ENCODE measurements at regions not wholly inside any gene's neighbourhood (a gene's known extent, or its start where the extent isn't known, plus 50 kb on each side); places are given as distances from the start of the nearest gene placed in this dataset.

- H3K27me3 Mint-ChIP-seq (ENCODE audit: low read depth, poor library complexity): peaks cover 23% of the 10 kb centered on the region
These were observed 266.8 kb downstream of the ABHD5 start for GRCh38 chr3:43957553-43957952.

GRCh38 chr3:43958005-43958770 is 267.4 kb downstream of the ABHD5 start:
- no peaks in the 10 kb centered on the region for H3K9me3 Mint-ChIP-seq
- no peak for DNase-seq
- peaks cover 24% of the 10 kb centered on the region for H3K27me3 Mint-ChIP-seq (ENCODE audit: low read depth, poor library complexity)
- H3K27ac Mint-ChIP-seq: no peak overlapping the region
- H3K36me3 Mint-ChIP-seq (ENCODE audit: low read depth): no peaks in the 10 kb centered on the region
- no peak for TF ChIP-seq CTCF (IDR thresholded peaks at IDR 0.05)
- H3K4me3 Mint-ChIP-seq: no peak overlapping the region
- peaks cover 40% of the 10 kb centered on the region for H3K4me1 Mint-ChIP-seq

More at GRCh38 chr3:43957553-43957952, 266.8 kb downstream of the ABHD5 start:
- Mint-ChIP-seq H3K9me3 (no peaks in the 10 kb centered on the region), H3K4me1 (peaks cover 46% of the 10 kb centered on the region), H3K4me3 (no peak overlapping the region), H3K27ac (no peak overlapping the region), H3K36me3 (ENCODE audit: low read depth) (no peaks in the 10 kb centered on the region)
- TF ChIP-seq CTCF (IDR thresholded peaks at IDR 0.05): no peak
- no peak for DNase-seq

GRCh38 chr3:43958973-43959372 is 268.2 kb downstream of the ABHD5 start:
- H3K9me3 Mint-ChIP-seq: no peaks in the 10 kb centered on the region
- no peak for DNase-seq

GRCh38 chr3:43959498-43960447 is 269.0 kb downstream of the ABHD5 start:
- no peak overlapping the region for H3K4me3 Mint-ChIP-seq
- no peak for TF ChIP-seq CTCF (IDR thresholded peaks at IDR 0.05)
- no peaks in the 10 kb centered on the region for H3K36me3 Mint-ChIP-seq (ENCODE audit: low read depth)
- H3K9me3 Mint-ChIP-seq: no peaks in the 10 kb centered on the region
- no peak for DNase-seq
- H3K27me3 Mint-ChIP-seq (ENCODE audit: low read depth, poor library complexity): peaks cover 26% of the 10 kb centered on the region
- H3K27ac Mint-ChIP-seq: no peak overlapping the region
- H3K4me1 Mint-ChIP-seq: peaks cover 24% of the 10 kb centered on the region

More at GRCh38 chr3:43958973-43959372, 268.2 kb downstream of the ABHD5 start:
- TF ChIP-seq CTCF (IDR thresholded peaks at IDR 0.05): no peak
- peaks cover 26% of the 10 kb centered on the region for H3K27me3 Mint-ChIP-seq (ENCODE audit: low read depth, poor library complexity)
- no peaks in the 10 kb centered on the region for H3K36me3 Mint-ChIP-seq (ENCODE audit: low read depth)
- peaks cover 32% of the 10 kb centered on the region for H3K4me1 Mint-ChIP-seq
- no peak overlapping the region for H3K4me3 Mint-ChIP-seq
- no peak overlapping the region for H3K27ac Mint-ChIP-seq

- Mint-ChIP-seq H3K27ac (no peak overlapping the region), H3K27me3 (ENCODE audit: low read depth, poor library complexity) (peaks cover 31% of the 10 kb centered on the region), H3K36me3 (ENCODE audit: low read depth) (no peaks in the 10 kb centered on the region), H3K9me3 (no peaks in the 10 kb centered on the region), H3K4me3 (no peak overlapping the region), H3K4me1 (peaks cover 20% of the 10 kb centered on the region)
- TF ChIP-seq CTCF (IDR thresholded peaks at IDR 0.05): no peak
- DNase-seq: no peak
These were observed 269.7 kb downstream of the ABHD5 start for GRCh38 chr3:43960448-43960840.

All from nephron progenitor cell (in vitro differentiated cells).